B cell (primary cell): ENCODE measurements at regions not wholly inside any gene's neighbourhood (a gene's known extent, or its start where the extent isn't known, plus 50 kb on each side); places are given as distances from the start of the nearest gene placed in this dataset.

Experiments
- CTCF ChIP-seq: fragments of 200-600 bp; IDR thresholded peaks from one replicate; pipeline ENCODE4 v1.8.0; 2022; ENCODE audit warnings: antibody characterized with exemption, mild to moderate bottlenecking
- EZH2 ChIP-seq: IDR thresholded peaks from 2 replicates; pipeline ENCODE4 v1.6.1; 2012; ENCODE audit warnings: borderline replicate concordance, low read depth, mild to moderate bottlenecking, moderate library complexity, low read length; ENCODE audit not compliant: insufficient read depth, poor library complexity, severe bottlenecking

GRCh38 chr17:79509490-79509889 lies 101.4 kb downstream of the RBFOX3 start:
- TF ChIP-seq CTCF (no peak), EZH2 (no peak)
